B cell (primary cell): ENCODE measurements at regions not wholly inside any gene's neighbourhood (a gene's known extent, or its start where the extent isn't known, plus 50 kb on each side); places are given as distances from the start of the nearest gene placed in this dataset.

Experiments
- CTCF ChIP-seq: fragments of 200-600 bp; IDR thresholded peaks from one replicate; pipeline ENCODE4 v1.8.0; 2022; ENCODE audit warnings: antibody characterized with exemption, mild to moderate bottlenecking
- EZH2 ChIP-seq: IDR thresholded peaks from 2 replicates; pipeline ENCODE4 v1.6.1; 2012; ENCODE audit warnings: borderline replicate concordance, low read depth, mild to moderate bottlenecking, moderate library complexity, low read length; ENCODE audit not compliant: insufficient read depth, poor library complexity, severe bottlenecking

GRCh38 chr13:76307142-76307541, 579.1 kb downstream of the KCTD12 start:
- TF ChIP-seq CTCF (no peak), EZH2 (no peak)
